Upper lobe of left lung (tissue), 6 donors: ENCODE measurements at regions not wholly inside any gene's neighbourhood (a gene's known extent, or its start where the extent isn't known, plus 50 kb on each side); places are given as distances from the start of the nearest gene placed in this dataset.

Experiments
- ATAC-seq, 2 donors: fragments of 200-7000 bp; cut with Tn5 transposase; one replicate each; pipeline ENCODE4 v1.9.1; 2022; ENCODE audit warnings: mild to moderate bottlenecking in 2 of 2, moderate library complexity in 2 of 2; ENCODE audit not compliant: low FRiP score in 2 of 2
- DNase-seq, 2 donors: peaks; one replicate each; pipeline ENCODE4 v3.0.0-alpha.2; 2019 to 2020
- H3K27ac ChIP-seq, 4 donors: fragments of 200-600 bp; sonication (generic); one replicate each; pipeline ENCODE4 v1.5.1; 2016 to 2019
- H3K27me3 ChIP-seq, 4 donors: fragments of 200-600 bp; sonication (generic); one replicate each; pipeline ENCODE4 v1.5.1; 2017 to 2019
- H3K36me3 ChIP-seq, 4 donors: fragments of 200-600 bp; sonication (generic); one replicate each; pipeline ENCODE4 v1.5.1; 2016 to 2019
- H3K4me1 ChIP-seq, 4 donors: fragments of 200-600 bp; sonication (generic); one replicate each; pipeline ENCODE4 v1.5.1; 2018 to 2019
- H3K4me3 ChIP-seq, 4 donors: fragments of 200-600 bp; sonication (generic); one replicate each; pipeline ENCODE4 v1.5.1; 2017 to 2019; ENCODE audit warnings: mild to moderate bottlenecking in 2 of 4, moderate library complexity in 1 of 4
- H3K9me3 ChIP-seq, 4 donors: fragments of 200-600 bp; sonication (generic); one replicate each; pipeline ENCODE4 v1.5.1; 2018 to 2019
- CTCF ChIP-seq, 6 experiments: fragments of 450-650 bp in 4 of 6; fragments of 200-600 bp in 2 of 6; sonication (generic) in 2 of 6; IDR thresholded peaks; one replicate each; pipeline ENCODE4 v1.5.1; 2016 to 2019; ENCODE audit warnings: antibody characterized with exemption in 6 of 6
- EP300 ChIP-seq, 4 donors: sonication (generic); formaldehyde crosslinking; IDR thresholded peaks; one replicate each; pipeline ENCODE4 v1.5.1; 2017; ENCODE audit warnings: antibody characterized with exemption in 4 of 4, control low read depth in 2 of 4
- POLR2A ChIP-seq, 4 donors: fragments of 450-650 bp; IDR thresholded peaks; one replicate each; pipeline ENCODE4 v1.5.1; 2016 to 2017; ENCODE audit warnings: antibody characterized with exemption in 4 of 4, mild to moderate bottlenecking in 2 of 4
- POLR2AphosphoS5 ChIP-seq, 2 donors: sonication (generic); formaldehyde crosslinking; IDR thresholded peaks; one replicate each; pipeline ENCODE4 v1.5.1; 2017; ENCODE audit warnings: antibody characterized with exemption in 2 of 2
- WGBS, 2 donors: methylation state at CpG; one replicate each; pipeline ENCODE4 v1.1.5; 2017 to 2018; 5-methylcytosine and 5-hydroxymethylcytosine counted together
- donor health status: DM: no; HTN: no; CAD: no; lungs with moderate emphysema.
- donor health status: DM: no; HTN: yes; CAD: no; lungs with severe emphysema.

DNA sequence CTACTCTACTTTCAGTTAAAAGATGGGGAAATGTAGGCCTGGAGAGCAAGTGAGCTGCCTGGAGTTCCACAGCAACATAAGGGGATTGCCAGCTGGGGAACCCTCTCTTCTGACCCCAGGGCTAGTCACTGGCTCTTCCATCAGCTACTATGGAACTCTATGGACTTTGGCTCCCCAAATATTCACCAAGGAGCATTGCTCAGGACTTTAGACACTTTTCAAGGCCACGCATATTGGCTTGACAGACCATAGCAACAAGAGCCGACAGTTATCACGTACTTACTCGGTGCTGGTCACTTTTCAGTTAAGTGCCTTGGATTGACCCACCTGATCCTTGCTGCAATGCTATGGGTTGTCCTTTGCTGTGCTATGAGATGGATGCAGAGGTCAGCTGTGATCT, 360.7 kb upstream of the CHD6 start:
- Histone ChIP-seq H3K27me3 (no peaks in the 10 kb centered on the region), H3K4me3 (no peak overlapping the region), H3K4me1 (no peaks in the 10 kb centered on the region), H3K27ac (no peak overlapping the region), H3K9me3 (no peaks in the 10 kb centered on the region), H3K36me3 (no peaks in the 10 kb centered on the region)
- DNase-seq = no peak
- ATAC-seq = no peak
- TF ChIP-seq CTCF (IDR thresholded peaks at IDR 0.05) (no peak), POLR2AphosphoS5 (IDR thresholded peaks at IDR 0.05) (no peak), POLR2A (IDR thresholded peaks at IDR 0.05) (no peak), EP300 (IDR thresholded peaks at IDR 0.05) (no peak)
- WGBS, 2 donors = 91 to 92% methylated on average over 4 of the region's 4 CpGs

DNA sequence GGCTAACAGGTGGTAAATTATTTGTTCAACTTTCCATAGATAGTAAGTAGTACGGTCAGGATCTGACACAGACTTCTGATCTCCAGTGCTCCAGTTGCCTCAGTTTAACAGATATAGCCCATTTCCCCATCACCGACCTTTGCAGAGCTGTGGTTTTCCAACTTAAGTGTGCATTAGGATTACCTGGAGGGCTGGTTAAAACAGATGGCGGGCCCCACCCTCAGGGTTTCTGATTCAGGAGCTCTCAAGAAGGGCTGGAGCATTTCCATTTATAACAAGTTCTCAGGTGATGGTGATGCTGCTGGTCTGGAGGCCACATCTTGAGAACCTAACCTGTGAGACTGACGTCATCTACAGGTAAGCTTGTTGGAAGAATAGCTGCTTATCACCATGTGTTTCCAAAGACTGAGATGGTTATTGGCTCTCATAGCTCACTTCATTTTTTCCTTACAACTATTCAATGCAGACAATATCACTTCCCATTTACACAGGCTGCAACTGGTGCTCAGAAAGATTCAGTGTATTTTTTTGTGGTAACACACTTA, 360.1 kb upstream of the CHD6 start:
- H3K27me3 ChIP-seq = no peaks in the 10 kb centered on the region
- H3K27ac ChIP-seq = no peak overlapping the region
- no peaks in the 10 kb centered on the region for H3K9me3 ChIP-seq
- TF ChIP-seq EP300 (IDR thresholded peaks at IDR 0.05) = no peak
- no peak for TF ChIP-seq POLR2AphosphoS5 (IDR thresholded peaks at IDR 0.05)
- no peak for TF ChIP-seq POLR2A (IDR thresholded peaks at IDR 0.05)
- no peak for TF ChIP-seq CTCF (IDR thresholded peaks at IDR 0.05)
- ATAC-seq (no peak), DNase-seq (no peak)
- H3K4me3 ChIP-seq = no peak overlapping the region
- WGBS, 2 donors = 82 to 91% methylated on average over 3 to 4 of the region's 4 CpGs
- no peaks in the 10 kb centered on the region for H3K36me3 ChIP-seq
- H3K4me1 ChIP-seq = no peaks in the 10 kb centered on the region

DNA sequence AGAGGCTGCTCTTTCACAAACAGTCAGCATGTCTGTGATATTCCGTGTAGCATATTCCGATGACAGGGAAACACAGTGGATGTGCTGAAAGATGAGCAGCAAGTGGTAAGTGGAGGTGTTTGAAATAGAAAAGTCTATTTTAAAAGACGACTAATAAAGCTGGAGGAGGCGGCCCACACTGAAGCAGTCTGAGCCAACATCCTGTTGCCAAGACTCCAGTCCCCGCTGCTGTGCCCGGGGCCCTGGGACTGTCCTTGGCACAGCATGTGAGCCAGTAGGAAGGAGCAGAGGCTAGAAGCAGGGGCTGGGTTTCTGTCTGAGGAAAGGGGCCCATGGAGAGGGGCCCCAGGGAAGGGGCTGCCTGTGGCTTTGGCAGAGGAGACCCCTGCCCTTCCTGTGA, 351.5 kb upstream of the CHD6 start:
- no peaks in the 10 kb centered on the region for H3K27me3 ChIP-seq
- no peaks in the 10 kb centered on the region for H3K4me1 ChIP-seq
- TF ChIP-seq POLR2AphosphoS5 (IDR thresholded peaks at IDR 0.05) (no peak), POLR2A (IDR thresholded peaks at IDR 0.05) (no peak), CTCF (IDR thresholded peaks at IDR 0.05) (no peak), EP300 (IDR thresholded peaks at IDR 0.05) (no peak)
- no peak for ATAC-seq
- H3K9me3 ChIP-seq = no peaks in the 10 kb centered on the region
- no peaks in the 10 kb centered on the region for H3K36me3 ChIP-seq
- H3K4me3 ChIP-seq = no peak overlapping the region
- DNase-seq = peak in 1 of 2 donors; percentile 26
- no peak overlapping the region for H3K27ac ChIP-seq
- WGBS, 2 donors = 33 to 37% methylated on average over 6 of the region's 6 CpGs

DNA sequence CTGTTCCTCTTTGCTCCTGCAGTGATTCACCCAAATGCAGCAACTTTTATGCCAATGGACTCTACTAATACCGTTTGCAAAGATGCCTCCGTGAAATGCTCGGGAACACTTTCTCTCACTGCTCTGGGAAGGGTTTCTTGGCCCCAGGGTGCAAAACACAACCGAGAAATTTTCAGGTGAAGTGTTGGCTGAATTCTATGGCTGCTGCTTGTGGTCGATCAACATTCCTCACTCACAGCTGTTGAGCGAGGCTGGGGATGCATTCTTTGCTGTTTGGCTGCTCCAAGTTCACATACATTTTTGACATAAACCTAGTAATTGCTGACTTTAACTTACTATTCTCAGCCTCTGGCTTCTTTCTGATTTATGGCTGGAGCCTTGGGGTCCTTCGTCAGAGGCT, 342.0 kb upstream of the CHD6 start:
- ATAC-seq (no peak), DNase-seq (no peak)
- H3K27me3 ChIP-seq = no peaks in the 10 kb centered on the region
- no peaks in the 10 kb centered on the region for H3K4me1 ChIP-seq
- no peak for TF ChIP-seq EP300 (IDR thresholded peaks at IDR 0.05)
- no peak for TF ChIP-seq POLR2A (IDR thresholded peaks at IDR 0.05)
- no peak for TF ChIP-seq CTCF (IDR thresholded peaks at IDR 0.05)
- TF ChIP-seq POLR2AphosphoS5 (IDR thresholded peaks at IDR 0.05) = no peak
- H3K4me3 ChIP-seq = no peak overlapping the region
- no peaks in the 10 kb centered on the region for H3K9me3 ChIP-seq
- H3K36me3 ChIP-seq = no peaks in the 10 kb centered on the region
- H3K27ac ChIP-seq = no peak overlapping the region
- 70 to 72% methylated on average over 7 of the region's 7 CpGs for WGBS, 2 donors

- DNase-seq = no peak
- TF ChIP-seq EP300 (IDR thresholded peaks at IDR 0.05) (no peak), POLR2A (IDR thresholded peaks at IDR 0.05) (no peak), POLR2AphosphoS5 (IDR thresholded peaks at IDR 0.05) (no peak), CTCF (IDR thresholded peaks at IDR 0.05) (no peak)
These were observed 340.2 kb upstream of the CHD6 start for GRCh38 chr20:41958391-41958790.

More at GRCh38 chr20:41958391-41958790, 340.2 kb upstream of the CHD6 start:
- Histone ChIP-seq H3K4me3 (no peak overlapping the region), H3K4me1 (no peaks in the 10 kb centered on the region), H3K27me3 (no peaks in the 10 kb centered on the region), H3K27ac (no peak overlapping the region), H3K36me3 (no peaks in the 10 kb centered on the region), H3K9me3 (no peaks in the 10 kb centered on the region)
- ATAC-seq = no peak
- WGBS, 2 donors = 85 to 94% methylated on average over 1 of the region's 1 CpG
